ENCODE measurements at regions not wholly inside any gene's neighbourhood (a gene's known extent, or its start where the extent isn't known, plus 50 kb on each side); places are given as distances from the start of the nearest gene placed in this dataset.

DNA sequence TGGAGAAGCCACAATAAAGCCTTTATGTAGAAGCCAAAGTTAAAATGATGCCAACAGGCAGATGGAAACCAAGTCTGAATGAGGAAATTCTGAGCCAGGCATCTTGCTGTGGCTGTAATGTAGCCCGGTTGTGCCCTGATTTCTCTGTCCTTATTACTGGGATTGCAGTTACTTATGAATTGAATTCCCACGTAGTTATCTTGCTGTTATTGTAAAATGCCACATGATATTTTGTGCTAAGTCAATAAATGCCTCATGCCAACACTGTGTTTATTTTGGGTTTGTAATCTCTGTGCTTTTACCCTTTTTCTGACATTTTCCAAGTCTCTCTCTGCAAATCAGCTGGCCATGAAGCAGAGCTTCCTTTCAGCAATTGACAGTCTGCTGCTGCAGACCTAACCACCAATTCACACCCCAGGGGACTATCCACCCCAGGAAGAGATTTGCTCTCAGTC lies 486.1 kb upstream of the GOLIM4 start:
- DNase-seq (ENCODE audit: low read depth) = no peak

DNA sequence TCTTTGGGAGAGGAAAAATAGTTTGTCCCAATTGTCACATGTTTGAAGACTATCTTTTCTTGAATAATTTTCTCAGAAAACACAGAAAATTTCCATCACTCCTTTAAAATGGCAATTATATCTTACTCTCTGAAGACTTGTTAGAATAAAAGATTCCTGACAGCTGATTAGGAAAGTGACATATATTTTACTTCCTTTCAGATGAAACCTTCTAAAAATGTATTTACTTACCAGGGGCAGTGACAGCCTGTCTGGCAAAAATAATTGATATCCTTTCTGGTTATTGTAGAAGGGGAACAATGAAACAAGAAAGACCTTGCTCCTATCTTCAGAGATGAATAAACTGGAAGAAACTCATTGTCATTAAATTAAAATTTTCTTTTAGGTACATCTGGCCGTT lies 483.3 kb upstream of the GOLIM4 start:
- no peak for DNase-seq (ENCODE audit: low read depth)

DNA sequence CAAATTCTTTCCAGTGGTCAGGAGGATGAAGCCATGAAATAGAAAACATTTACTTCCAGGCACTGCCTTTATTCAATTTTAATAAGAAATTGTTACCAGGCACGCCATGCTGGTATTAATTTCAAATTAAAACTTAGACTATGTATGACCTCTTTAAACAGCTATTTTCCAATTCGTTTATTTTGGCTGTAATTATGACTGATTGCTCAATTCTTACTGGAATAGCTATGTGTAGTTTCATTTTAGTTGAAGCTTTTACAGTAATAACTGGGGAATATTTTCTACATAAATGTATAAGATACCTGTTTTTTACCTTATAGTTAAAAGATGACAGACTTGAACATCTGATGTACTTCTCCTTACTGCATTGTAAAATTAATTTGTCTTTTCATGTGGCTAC lies 480.0 kb upstream of the GOLIM4 start:
- no peak for DNase-seq (ENCODE audit: low read depth)

DNA sequence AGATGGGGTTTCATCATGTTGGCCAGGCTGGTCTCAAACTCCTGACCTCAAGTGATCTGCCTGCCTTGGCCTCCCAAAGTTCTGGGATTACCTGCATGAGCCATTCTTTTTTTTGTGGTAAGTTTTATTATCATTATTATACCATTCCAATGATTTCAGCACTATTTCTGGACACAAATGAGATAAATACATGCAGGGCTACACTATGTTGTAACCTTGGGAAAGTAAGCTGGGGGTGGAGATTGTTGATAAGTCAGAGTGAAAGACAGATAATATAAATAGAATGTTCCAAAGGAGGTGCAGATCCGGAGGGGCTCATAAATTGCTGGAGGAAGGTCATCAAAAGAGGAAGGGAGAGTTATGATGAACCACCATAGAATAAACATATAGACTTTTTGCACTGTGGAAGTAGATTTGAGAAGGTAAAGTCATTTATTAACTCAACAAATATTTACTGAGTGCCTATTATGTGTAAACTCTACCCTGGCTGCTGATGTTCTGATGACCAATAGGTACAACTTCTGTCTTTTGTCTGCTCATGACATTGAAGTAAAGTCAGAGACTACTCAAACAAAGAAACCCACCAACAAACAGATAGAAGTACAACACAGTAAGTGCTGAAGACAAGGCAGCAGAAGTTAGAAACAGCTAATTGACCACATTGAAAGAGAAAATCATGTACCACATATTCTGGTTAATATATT lies 478.9 kb upstream of the GOLIM4 start:
- DNase-seq (ENCODE audit: low read depth) = no peak

DNA sequence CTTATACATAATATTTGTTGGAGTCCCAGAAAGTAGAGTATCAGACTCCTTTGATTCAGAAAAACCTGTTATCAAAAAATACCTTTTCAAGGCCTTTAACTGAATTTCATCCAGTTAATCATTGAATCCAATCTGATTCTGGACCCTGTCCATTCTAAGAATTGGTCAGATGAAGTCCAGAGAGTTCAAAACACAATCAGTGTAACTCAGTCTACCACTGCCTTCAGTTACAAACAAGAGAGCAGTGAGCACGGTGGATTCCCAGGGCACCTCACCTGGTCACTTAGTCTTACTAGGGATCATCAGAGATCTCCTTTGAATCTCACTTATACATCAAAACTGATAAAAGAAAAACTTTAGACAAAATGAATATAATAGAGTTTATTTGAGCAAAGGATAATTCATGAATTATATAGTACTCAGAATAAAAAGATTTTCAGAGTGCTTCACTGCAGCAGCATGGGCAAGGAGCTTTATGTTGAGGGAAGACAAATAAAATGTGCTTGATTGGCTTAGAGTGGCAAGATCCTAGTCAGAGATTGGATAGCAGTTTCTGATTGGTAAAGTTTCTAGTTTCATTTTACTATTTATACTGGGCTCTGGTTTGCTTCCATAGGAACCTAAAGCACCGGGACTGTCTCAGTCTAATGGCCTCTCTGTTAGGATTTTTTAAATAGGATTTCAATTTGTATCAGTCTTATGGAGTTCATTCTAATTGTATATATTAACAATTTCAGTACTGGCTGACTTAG lies 474.9 kb upstream of the GOLIM4 start:
- no peak for DNase-seq (ENCODE audit: low read depth)

DNA sequence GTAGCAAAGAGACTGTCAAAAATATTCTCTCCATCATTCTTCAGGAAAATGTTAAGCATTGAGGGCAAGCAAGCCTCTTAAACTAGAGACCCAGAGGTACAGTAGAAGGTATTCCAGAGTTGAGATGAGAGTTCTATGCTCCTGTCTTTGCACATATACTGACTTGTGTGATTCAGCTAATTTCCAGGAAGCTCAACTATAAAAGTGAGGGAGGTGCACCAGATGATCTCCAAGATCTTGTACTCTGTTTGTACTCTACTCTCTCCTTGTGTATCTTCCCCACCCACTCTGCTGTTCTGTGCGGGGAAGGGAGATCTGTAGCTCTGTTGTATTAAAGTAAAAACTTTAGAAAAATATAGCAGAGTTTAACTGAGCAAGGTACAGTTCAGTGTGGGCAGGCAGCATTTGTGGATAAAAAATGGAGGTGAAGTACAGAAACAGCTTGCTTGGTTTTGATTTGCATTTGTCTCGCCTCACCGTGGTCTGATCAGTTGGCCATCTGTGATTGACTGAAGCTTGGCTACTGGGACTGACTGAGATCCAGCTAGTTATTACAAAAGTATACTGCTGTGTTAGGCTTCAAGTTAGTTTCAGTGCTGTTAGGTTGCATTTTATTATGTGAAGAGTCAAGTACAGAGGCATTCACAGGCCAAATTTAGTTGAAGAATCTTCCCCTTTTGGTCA lies 463.1 kb upstream of the GOLIM4 start:
- no peak for DNase-seq (ENCODE audit: low read depth)

DNA sequence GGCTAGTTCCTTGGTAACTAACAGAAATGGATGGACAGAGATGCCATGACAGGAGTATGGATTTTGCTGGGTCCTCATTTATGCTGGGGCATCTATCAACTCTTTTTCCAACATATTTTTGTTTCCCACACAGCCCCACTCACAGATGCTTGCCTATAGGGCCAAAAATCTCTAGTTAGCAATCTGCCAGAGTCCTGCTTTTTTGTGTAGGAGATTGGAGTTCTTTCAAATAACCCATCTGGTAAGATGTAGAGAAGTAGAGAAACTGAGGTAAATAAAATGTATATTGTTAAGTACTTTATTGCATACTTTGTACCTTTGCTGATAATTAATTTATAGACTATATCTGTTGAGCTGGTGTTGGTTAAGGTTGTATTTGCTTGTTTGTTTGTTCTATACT lies 456.5 kb upstream of the GOLIM4 start:
- DNase-seq (ENCODE audit: low read depth) = no peak

DNA sequence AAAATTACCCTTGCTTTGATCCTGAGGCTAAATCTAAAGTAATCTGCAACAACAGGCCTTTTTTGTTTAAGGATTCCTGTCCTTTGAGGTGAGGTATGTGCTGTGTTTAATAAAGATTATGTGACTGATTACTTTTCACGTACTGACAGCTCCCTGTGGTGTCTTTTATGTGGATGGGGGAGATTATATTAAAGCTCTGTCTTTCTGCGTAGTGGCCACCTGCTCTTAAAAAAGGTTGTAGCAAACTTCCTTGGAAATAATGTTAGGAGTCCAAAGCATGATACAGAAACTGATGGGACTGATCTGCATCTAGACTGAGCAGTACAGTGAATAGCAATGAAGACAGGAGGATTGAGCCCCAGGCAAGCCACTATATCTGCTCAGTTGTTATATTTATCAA lies 453.0 kb upstream of the GOLIM4 start:
- no peak for DNase-seq (ENCODE audit: low read depth)

DNA sequence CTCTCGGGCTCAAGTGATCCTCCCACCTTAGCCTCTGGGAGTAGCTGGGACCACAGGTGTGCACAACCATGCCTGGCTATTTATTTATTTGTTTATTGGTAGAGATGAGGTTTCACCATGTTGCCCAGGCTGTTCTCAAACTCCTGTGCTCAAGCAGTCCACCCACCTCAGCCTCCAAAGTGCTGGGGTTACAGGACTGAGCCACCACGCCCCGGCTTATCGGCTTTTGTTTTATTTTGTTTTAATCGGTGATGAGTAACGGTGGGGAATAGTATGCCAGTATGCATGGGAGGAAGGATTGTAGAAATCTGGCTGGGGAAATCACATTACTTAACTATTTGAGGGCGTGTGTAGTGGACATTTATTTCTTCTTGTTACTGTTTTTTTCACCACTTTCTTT lies 451.0 kb upstream of the GOLIM4 start:
- no peak for DNase-seq (ENCODE audit: low read depth)

DNA sequence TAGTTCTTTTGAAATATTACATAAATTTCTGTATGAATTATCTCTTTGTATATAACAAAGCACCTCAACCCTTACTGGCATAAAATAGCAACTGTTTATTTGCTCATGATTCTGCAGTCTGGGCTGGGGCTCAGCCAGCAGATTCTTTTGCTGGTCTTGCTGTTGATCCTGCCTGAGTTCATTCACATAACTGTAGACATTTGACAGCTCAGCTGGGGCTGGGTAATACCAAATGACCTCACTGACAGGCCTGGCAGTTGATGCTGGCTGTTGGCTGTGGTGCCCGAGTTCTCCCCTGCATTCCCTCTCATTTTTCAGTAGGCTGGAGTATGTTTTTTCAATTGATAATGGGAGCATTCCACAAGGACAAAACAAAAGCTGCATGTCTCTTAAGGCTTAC lies 449.9 kb upstream of the GOLIM4 start:
- no peak for DNase-seq (ENCODE audit: low read depth)

DNA sequence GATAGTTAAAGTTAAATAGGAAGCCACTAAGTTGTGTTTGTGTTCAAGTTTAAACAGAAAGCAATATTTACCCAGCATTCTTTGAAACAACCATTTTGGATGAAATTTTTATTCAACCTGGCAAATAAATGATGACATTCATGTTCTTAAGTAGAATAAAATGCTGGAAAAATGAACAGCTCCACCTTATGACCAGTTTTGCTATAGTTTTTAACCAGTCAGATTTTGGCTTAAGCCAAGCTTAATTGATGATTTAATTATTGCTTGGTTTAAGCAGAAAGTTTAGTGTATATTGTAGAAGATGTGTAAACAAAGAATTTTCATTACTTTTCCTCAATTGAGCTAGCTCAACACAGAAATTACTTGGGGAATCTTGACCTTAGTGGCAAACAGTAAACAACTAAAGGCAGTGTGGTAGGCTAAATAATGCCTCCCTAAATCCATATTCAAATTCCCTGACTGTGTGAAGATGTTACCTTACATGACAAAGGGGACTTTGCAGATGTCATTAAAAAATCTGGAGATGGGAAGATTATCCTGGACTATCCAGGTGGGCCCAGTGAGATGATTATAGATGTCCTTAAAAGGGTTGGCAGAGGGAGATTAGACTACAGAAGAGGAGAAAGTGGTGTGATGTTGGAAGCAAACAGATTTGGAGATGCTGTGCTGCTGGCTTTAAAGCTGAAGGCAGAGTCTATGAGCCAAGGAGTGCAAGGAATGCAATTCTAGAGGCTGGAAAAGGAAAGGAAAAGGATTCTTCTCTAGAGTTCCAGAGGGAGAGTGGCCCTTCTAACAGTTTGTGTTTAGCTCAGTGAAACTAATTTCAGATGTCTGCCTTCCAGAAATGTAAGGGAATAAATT lies 448.6 kb upstream of the GOLIM4 start:
- peak; percentile 6 for DNase-seq (ENCODE audit: low read depth)

DNA sequence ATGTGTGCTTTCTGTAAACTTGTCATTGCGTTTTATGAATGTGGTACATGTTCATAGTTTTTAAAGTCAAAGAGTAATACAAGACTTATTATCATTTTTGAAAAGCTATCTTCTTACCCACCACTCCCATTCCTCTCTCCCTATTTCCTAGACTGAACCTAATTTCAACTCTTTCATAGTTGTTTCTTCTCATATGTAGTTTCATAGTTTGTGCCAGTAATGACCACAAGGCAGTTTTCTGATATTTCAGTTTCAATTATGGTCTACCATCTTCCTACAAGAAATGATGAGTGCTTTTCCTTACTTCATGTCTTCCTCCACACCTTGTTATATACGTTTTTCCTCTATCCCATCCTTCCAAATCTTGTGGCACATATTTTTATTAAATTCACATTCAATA lies 445.0 kb upstream of the GOLIM4 start:
- no peak for DNase-seq (ENCODE audit: low read depth)

DNA sequence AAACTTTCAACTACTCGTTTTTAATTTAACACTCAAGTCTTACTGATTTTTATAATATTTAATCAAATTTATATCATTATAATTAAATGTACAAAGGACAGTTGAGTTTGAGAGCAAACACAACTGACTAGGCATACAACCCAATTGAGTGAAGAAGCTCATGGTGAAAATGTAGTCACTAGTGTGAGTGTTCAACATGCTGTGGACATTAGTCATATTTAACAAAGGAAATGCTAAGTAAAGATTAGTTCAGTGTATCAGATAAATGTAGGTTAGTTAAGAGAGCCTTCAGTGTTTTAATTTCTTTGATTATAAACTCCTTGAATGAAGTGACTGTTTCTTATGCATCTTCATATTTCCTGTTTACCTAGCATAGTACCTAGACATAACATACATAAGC lies 444.2 kb upstream of the GOLIM4 start:
- peak; percentile 9 for DNase-seq (ENCODE audit: low read depth)

DNA sequence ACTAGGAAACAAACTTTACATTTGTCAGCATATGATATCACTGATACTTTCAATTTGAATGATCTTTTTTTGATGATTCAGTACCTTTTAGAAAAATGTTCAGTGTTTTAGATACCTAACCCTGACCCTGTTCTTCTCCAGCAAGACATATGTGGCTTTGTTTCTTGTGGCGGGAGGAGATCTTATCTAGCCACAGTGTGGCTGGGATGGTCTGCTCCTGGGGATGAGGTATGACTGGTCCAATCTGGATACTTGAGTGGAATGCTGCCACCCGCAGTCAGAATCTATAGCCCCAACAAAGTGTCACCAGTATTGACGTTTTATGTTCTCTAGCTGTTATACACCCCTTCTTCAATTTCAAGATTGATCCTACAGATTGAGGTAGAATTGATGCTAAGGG lies 439.0 kb upstream of the GOLIM4 start:
- no peak for DNase-seq (ENCODE audit: low read depth)

DNA sequence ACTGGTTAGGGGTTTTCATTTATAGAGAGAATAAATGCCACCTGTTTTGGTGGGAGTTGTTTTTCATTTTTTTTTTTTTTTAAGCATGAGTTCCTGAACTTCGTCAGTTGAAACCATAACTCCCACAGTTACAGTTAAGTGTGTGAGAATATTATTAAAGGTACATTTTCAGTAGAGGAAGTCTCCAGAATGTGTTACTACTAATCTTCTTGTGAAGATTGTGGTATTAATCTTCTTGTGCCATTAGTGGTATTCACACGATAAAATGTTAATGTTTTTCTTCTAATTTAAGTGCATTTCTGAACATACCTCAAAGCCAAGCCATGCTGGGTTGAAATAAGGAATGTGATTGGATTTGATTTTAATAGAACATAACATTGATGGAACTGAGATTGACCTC lies 437.9 kb upstream of the GOLIM4 start:
- DNase-seq (ENCODE audit: low read depth) = no peak

DNA sequence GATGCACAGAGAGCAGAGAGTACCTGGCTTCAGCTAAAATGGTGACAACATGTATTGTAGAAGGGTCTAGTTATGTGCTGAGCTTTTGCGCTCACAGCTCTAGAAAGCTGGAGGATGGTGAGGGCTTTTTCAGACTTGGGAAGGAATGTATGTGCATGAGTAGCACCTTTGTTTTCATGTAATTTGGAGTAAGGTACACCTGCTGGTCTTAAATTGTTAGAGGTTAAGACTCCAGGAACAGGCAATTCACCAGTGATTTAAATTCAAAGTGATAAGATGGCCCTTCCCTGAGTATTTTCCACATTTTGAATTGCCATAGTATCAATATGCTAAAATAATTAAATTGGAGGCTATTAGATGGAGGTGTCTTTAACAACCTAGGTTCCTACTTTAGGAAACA lies 436.4 kb upstream of the GOLIM4 start:
- no peak for DNase-seq (ENCODE audit: low read depth)

DNA sequence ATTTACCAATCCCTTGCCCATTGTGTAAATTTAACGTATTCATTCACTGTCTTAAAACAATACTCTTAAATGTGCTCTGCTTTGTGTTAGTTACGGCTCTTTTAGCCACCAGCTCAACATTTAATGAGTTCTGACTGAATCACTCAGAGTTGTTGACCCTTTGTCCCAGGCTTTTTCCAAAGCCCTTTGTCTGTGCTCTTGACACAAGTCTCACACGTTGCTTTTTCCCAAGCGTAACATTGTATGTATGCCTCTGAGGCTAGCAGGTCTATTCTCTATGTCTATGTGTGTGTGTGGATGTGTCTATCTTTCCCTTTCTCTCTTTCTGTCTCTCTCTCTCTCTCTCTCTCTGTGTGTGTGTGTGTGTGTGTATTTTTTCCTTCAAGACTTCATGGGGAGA lies 435.4 kb upstream of the GOLIM4 start:
- DNase-seq (ENCODE audit: low read depth) = no peak

DNA sequence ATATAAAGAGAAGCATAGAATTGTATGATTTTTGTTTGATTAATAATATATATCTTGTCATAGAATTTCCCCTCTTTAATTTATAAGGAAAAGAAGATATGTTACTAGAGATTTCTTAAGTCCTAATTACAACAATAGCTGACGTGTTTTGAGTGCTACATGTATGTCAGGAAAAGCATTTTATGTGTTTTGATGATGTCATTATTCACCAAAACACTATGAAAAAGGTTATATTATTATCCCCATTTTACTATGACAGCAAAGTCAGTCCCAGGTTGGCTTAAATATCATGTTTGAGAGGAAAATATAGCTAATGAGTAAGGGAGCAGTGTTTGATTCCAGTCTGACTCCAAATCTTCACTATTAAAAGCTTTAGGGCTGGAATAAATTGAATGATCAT lies 428.4 kb upstream of the GOLIM4 start:
- no peak for DNase-seq (ENCODE audit: low read depth)

DNA sequence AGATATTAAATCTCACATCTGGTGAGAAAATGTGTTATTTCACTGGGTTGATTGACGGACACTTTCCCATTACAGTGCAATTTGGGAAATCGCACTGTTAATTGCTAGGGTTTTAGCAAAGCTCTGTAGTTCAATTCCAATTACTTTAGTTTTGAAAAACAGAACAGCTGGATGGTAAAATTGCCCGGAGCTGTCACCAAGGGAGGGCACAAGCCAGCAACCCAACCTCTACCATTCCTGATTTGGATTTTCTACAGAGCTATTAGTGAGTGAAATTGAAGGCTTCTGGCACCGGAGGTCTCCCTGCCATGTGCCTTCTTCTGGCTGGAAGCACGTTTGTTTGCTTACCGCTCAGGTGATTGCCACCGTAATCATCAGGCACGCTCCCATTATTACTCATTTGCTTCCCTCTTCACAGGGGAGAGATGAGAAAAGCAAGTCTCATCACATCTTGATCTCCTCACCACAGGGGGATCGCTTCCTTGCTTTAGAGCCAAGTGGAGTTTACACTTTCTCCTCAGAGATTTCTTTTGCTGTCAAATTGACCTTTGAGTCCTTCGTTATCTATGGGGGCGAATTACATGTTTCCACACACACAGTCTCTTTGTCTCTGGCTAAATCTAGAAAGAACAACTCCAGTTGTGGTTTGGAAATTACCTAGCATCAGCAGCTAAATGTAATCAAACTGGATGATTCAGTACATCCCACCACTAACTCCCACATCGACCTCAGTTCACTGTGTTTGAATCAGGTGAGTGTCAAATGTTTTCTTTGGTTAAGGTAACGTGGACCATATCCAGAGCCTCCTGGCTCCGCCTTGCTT lies 421.7 kb upstream of the GOLIM4 start:
- no peak for DNase-seq (ENCODE audit: low read depth)

DNA sequence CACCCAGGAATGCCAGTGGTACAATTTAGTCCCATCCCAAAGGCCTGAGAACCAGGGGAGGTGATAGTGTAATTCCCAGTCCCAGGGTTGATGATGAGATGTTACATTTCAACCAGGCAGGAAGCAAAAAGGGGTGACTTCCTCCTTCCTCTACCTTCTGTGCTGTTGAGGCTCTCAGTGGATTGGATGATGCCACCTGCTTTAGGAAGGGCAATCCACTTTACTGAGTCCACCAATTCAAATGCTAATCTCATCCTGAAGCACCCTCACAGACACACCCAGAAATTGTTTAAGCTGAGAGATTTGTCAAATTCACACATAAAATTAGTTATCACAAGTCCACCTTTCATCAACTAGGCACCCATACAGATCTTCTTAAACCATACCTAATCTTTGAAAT lies 418.5 kb upstream of the GOLIM4 start:
- no peak for DNase-seq (ENCODE audit: low read depth)

DNA sequence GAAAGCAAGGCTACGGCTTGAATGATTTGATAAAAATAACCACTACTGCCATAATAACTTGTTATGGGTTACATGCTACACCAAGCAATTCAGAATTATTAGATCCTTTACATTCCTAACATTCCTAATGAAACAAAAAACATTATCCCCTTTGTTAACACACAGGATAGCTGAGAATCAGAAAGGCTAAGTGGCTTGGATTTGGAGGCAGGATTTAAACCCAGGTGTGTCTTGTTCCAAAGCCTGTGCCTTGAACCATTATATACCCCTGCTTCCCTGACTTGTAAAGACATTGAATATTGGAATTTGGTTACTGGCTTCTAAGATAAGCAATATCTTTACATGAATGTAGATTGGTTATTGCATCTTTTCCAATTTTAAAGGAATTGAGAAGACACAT lies 417.1 kb upstream of the GOLIM4 start:
- no peak for DNase-seq (ENCODE audit: low read depth)
